COR-L47 (cell line): ENCODE measurements at regions not wholly inside any gene's neighbourhood (a gene's known extent, or its start where the extent isn't known, plus 50 kb on each side); places are given as distances from the start of the nearest gene placed in this dataset.

Experiments used
- DNase-seq: peaks from one replicate; lab custom pipeline; 2025; lab: John Stamatoyannopoulos, UW

- no peak for DNase-seq
Measured at GRCh38 chr4:23245203-23245832, 552.6 kb downstream of the GBA3 start.

- DNase-seq, result no peak
Measured at GRCh38 chr4:23242962-23243361, 550.2 kb downstream of the GBA3 start.

DNA sequence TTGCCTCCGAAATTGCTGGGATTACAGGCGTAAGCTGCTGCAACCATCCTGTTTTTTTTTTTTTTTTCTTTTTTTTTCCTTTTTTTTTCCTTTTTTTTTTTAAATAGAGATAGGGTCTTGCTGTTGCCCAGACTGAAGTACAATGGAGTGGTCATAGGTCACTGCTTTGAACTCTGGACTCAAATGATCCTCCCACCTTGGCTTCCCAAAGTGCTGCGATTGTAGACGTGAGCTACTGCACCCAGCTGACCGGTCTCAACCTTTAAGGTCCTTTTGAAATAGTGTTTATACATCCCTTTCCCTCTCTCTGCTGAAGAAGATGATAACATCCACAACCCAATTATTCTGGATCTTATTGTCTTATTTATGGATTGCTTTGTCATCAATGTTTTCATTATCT is 548.7 kb downstream of the GBA3 start:
- DNase-seq, result no peak

DNA sequence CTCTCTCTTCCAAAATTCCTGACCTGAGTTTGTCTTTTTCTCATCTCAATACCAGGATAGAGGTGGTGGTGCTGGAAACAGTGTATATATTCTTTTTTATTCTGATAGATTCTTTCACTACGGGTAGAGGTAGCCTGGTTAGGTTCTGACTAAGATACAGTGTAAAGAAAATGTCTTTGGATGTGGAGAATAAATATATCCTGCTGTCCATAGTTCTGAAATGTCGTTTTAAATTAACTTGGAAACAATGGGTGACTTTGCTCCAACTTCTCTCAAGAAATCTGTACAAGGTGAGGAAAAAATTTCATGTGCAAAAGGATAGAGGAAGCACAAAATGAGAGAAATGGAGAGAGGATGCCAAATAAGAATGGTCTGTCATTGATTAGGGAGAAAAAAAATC is 546.1 kb downstream of the GBA3 start:
- no peak for DNase-seq

DNA sequence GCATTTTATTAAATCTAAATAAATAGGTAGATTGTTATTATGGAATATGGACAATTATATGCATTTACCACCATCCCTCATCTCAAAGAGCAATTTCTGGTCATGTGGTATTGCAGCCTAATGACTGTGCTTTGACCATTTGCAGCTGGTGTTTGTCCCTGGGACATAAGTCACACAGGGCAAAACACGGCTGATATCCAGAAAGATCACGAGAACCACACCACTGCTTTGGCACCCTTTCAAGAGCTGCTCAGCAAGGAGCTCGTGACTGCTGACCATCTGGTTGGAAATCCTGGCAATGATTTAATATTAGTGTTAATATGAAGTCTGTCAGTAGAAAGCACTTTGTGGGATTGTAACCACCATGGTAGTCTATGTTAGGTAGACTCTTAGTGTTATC is 545.0 kb downstream of the GBA3 start:
- peak; percentile 35 for DNase-seq

GRCh38 chr4:23235628-23236390 is 543.1 kb downstream of the GBA3 start:
- no peak for DNase-seq

DNA sequence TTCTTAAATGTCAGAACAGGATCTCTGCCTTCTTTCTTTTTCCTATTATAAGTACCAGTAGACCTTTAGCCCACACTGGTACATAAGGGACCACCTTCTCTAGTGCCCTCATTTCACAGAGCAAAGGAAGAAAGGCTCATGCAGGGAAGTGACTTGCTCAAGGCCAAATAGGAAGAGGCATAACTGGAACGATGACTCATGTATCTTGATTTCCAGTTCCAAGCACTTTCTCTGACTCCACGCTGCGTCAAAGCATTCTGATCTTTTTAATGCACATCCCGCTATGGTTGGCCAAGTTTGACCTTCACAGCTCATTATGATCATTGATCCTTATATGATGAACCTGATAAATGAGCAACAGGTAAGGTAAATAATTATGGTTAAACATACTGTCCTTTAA is 542.0 kb downstream of the GBA3 start:
- no peak for DNase-seq

DNA sequence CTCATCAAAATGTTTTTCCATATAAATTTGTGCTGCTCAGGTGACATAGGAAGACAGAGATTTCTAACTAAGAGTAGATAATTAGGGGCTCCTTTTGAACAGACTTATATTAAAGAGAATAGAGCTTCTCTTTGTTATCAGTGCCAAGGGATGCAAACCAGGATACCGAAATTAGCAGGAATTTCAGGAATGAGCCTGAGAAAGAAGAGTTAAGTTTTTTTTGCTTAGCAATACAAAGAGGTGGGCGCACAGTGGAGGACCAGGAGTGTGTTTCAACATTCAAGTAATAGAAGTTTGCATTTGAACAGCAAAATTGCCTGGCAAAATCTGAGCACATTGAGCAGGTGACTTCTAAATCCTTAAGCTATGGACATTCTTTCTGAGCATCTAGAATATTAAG is 541.3 kb downstream of the GBA3 start:
- DNase-seq, result no peak

GRCh38 chr4:23233596-23233995 is 540.9 kb downstream of the GBA3 start:
- DNase-seq, result no peak

DNA sequence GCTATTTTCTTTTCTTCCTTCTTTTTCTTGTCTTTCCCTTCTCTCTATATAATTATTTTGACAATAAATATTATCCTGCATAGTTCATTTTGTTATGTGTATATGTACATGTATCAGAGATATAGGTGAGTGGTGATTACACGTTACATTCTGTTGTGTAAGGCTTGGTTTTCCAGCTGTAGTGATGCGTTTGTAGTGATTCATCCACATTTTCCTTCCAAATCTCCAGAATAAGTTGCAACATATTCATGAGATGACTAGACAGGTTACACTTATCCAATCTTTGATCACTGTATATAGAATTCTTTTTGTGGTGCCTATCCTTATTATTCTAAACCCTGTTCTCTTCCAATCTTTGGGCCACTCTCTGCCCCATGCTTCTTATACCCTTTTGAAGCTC is 540.2 kb downstream of the GBA3 start:
- no peak for DNase-seq

DNA sequence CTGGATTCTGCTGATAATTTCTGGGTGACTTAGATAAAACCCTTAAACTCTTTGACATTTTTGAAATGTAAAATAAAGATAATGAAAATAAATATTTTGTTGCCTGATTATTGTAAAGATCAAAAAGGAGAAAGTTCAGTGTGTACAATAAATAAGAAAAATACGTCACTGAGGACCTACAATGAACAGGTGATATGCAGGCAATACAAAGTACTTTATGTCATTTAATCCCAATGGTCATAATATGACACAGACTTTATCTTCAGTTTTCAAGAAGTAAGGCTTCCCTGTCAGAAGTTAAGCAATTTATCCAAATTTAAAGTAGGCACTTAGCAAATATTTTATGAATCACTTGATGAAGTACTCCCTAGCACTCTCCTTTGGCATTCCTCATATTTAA is 532.8 kb downstream of the GBA3 start:
- DNase-seq, result no peak

DNA sequence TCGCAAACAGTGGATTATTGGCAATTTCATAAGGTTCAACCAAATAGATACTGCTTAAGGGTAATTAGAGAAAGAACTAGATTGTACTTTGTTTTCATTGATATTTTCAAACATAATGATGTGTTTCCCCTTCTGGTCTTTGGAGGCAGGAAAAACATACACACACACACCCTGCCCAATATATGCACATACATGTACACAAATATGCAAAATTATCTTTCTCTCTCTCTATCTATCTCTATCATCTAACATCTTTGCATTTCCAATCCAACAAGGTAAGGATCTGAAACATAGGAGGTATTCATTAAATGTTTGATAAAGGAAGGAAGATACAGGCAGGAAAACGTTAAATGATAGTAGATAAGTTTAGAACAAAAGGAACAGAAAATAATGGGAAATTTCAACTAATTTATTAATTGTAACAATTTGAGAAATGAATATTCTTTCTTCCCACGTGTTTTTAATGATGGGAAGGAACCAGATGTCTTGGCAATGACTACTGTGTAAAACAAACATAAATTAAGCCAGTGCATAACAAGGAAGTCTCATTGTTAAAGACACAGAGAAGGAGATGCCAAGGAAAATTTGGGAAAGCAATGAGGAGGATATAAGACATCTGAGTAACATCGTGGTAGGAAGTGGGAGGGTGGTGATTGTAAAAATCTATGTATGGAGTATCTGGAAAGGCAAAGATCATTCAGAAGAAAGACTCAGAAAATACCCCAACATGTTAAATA is 532.1 kb downstream of the GBA3 start:
- no peak for DNase-seq

DNA sequence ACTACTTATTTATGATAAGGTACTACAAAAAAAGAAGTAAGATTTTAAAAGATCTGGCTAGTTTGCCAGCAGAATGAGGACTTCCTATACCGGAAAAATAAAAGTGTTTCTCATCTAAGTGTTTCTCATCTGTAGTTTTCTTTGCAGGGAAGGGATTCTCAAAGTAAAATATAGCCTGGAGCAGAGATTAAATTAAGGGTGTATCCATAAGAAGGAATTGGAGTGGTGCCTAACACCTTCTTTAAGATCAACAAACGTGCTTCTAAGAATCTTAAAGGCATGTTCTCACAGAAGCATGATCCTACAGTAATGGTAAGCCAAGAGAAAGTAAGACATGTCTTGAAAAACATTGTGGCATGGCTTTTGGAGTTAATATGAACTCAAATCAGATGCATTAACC is 528.2 kb downstream of the GBA3 start:
- no peak for DNase-seq

- DNase-seq, result no peak
Measured at GRCh38 chr4:23219779-23220408, 527.2 kb downstream of the GBA3 start.

- no peak for DNase-seq
Measured at GRCh38 chr4:23213198-23213597, 520.5 kb downstream of the GBA3 start.

GRCh38 chr4:23212558-23212957 is 519.8 kb downstream of the GBA3 start:
- DNase-seq, result no peak

GRCh38 chr4:23207059-23207458 is 514.3 kb downstream of the GBA3 start:
- no peak for DNase-seq

DNA sequence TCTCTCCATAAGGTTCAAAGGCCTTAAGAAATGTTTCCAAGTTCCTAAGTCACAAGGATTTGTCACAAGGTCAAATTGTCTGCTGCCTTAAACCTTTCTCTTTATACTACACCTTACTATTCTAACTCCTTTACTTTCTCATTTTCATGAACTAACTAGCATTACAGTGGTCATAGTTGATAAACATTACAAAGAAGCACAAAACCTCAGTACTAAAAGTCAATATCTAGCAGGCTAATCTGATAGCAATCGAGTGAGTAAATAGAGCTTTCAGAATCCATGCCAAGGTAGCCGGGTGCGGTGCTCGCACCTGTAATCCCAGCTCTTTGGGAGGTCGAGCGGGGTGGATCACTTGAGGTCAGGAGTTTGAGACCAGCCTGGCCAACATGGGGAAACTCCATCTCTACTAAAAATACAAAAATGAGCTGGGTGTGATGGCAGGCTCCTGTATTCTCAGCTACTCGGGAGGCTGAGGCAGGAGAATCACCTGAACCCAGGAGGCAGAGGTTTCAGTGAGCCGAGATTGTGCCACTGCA is 510.0 kb downstream of the GBA3 start:
- no peak for DNase-seq

GRCh38 chr4:23194751-23195150 is 502.0 kb downstream of the GBA3 start:
- DNase-seq, result no peak

DNA sequence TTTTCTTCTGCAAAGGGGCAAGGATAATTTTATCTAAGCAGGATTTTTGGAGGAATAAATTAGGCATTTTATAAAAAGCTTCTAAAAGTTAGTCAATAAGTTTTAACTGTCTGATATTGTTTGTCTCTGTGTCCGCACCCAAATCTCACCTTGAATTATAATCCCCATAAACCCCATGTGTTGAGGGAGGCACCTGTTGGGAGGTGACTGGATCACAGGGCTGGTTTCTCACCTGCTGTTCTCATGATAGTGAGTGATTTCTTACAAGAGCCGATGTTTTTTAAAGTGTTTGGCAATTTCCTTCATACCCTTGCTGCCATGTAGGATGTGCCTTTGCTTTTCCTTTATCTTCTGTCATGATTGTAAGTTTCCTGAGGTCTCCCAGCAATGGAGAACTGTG is 481.4 kb downstream of the GBA3 start:
- no peak for DNase-seq

- no peak for DNase-seq
Measured at GRCh38 chr4:23171976-23172375, 479.2 kb downstream of the GBA3 start.

DNA sequence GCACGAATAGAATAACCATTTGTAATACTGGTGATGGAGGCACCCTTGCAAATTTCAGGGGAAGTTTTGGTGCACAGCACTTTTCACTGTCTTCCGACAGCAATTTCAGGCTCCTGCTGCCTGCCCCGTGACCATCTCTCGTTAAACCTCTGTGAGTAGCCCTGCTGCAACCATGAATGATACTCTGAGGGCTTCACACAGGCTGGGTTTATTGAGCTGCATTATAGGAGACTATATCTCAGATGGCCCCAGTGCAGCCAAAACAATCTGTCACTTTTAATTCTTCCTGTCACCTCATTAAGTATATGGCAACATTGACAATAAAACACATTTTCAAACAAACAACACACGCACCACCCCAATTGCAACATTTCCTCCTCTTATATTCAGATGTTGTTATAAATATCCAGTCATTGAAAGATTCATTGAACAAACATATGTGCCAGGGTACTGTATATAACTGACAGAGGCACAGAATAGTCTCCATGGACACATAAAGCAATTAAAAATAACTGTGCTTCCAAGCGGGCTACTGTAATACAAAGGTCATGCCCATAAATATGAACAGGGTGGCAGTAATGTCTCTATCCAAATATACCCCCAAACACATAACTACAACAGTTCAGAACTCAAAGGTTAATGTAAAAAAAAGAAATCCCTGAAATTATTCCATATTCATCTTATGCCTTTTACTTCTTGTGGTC is 477.0 kb downstream of the GBA3 start:
- peak; percentile 9 for DNase-seq
